ENCODE measurements at regions not wholly inside any gene's neighbourhood (a gene's known extent, or its start where the extent isn't known, plus 50 kb on each side); places are given as distances from the start of the nearest gene placed in this dataset.

DNA sequence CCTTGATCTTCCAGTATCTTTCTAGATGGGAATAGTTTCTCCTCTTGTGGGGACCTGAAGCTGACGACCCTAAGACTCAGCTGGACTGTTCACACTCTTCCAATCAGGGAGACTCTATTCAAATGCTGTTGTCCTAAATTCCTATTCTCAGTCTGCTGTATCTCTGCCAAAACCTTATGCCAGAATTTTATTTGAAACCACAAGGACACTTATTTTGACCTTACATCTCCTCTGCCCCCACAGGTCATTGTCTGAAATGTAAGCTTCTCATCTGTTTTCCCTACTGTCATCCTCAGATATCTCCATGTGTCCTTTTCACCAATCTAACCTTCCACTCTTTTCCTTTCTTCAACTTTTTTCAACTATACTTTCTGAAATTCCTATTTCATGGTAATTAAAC is 289.5 kb upstream of the SGK1 start:
- H3K9me2 ChIP-seq (ENCODE audit: insufficient read depth), result no peaks in the 10 kb centered on the region
- H3K36me3 ChIP-seq (ENCODE audit: low read depth), result no peaks in the 10 kb centered on the region
- H3F3A ChIP-seq (ENCODE audit: insufficient read depth), result no peaks in the 10 kb centered on the region
- H3K4me3 ChIP-seq, result no peak overlapping the region
- H3K27me3 ChIP-seq (replicated peaks; ENCODE audit: insufficient read depth), result no peaks in the 10 kb centered on the region
- H3K27ac ChIP-seq, result no peak overlapping the region
- no peak overlapping the region for H3K4me2 ChIP-seq (ENCODE audit: unreplicated experiment)
- no peaks in the 10 kb centered on the region for H3K9me3 ChIP-seq (ENCODE audit: low read depth)
- no peak overlapping the region for H3K9ac ChIP-seq
- H2AFZ ChIP-seq, result no peak overlapping the region
- H3K79me2 ChIP-seq (ENCODE audit: insufficient read depth), result no peaks in the 10 kb centered on the region
- no peak for TF ChIP-seq EZH2phosphoT487 (IDR thresholded peaks at IDR 0.05; ENCODE audit: insufficient read depth, low read depth)
- in situ Hi-C loops (cut with MboI), result no loop called here
- WGBS, 2 experiments (ENCODE audit: low coverage in 1 of 2, low lambda C conversion rate in 2 of 2, missing lambda C conversion rate in 2 of 2), result 11 to 13% methylated on average over 1 of the region's 1 CpG
- no peak for DNase-seq
- no peaks in the 10 kb centered on the region for H4K20me1 ChIP-seq (ENCODE audit: insufficient read depth)
- no peaks in the 10 kb centered on the region for H3K4me1 ChIP-seq (ENCODE audit: insufficient read depth)

DNA sequence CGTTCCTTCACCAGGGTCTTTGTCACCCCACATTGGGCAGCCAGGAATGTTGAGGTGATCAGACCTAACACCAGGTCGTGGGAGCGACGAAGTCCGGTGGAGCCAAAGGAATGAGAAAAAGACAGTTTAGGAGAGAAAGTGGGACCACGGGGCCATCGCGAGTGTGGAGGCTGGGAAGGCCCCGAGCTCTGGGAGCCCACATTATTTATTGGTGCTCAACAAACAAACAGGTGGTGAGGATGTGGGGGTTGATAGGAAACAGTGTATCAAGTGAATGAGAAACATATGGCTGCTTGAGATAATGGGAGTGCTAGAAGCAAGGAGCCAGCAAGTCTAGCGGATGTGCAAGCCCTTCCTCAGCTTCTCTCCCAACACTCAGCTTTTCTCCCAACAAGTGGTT is 287.1 kb upstream of the SGK1 start:
- H3K9ac ChIP-seq, result no peak overlapping the region
- H3K4me2 ChIP-seq (ENCODE audit: unreplicated experiment), result no peak overlapping the region
- in situ Hi-C loops (cut with MboI), result no loop called here
- H3K4me3 ChIP-seq, result no peak overlapping the region
- no peaks in the 10 kb centered on the region for H3K4me1 ChIP-seq (ENCODE audit: insufficient read depth)
- no peaks in the 10 kb centered on the region for H3K9me3 ChIP-seq (ENCODE audit: low read depth)
- H3K9me2 ChIP-seq (ENCODE audit: insufficient read depth), result no peaks in the 10 kb centered on the region
- H3K27ac ChIP-seq, result no peak overlapping the region
- H4K20me1 ChIP-seq (ENCODE audit: insufficient read depth), result no peaks in the 10 kb centered on the region
- H3K79me2 ChIP-seq (ENCODE audit: insufficient read depth), result no peaks in the 10 kb centered on the region
- H2AFZ ChIP-seq, result no peak overlapping the region
- DNase-seq, result no peak
- no peak for TF ChIP-seq EZH2 (IDR thresholded peaks at IDR 0.05; ENCODE audit: insufficient read depth, poor library complexity, severe bottlenecking)
- no peak for TF ChIP-seq EZH2phosphoT487 (IDR thresholded peaks at IDR 0.05; ENCODE audit: insufficient read depth, low read depth)
- WGBS, 2 experiments (ENCODE audit: low coverage in 1 of 2, low lambda C conversion rate in 2 of 2, missing lambda C conversion rate in 2 of 2), result 86 to 89% methylated on average over 9 to 10 of the region's 10 CpGs
- no peaks in the 10 kb centered on the region for H3K36me3 ChIP-seq (ENCODE audit: low read depth)
- H3F3A ChIP-seq (ENCODE audit: insufficient read depth), result no peaks in the 10 kb centered on the region
- no peaks in the 10 kb centered on the region for H3K27me3 ChIP-seq (replicated peaks; ENCODE audit: insufficient read depth)

DNA sequence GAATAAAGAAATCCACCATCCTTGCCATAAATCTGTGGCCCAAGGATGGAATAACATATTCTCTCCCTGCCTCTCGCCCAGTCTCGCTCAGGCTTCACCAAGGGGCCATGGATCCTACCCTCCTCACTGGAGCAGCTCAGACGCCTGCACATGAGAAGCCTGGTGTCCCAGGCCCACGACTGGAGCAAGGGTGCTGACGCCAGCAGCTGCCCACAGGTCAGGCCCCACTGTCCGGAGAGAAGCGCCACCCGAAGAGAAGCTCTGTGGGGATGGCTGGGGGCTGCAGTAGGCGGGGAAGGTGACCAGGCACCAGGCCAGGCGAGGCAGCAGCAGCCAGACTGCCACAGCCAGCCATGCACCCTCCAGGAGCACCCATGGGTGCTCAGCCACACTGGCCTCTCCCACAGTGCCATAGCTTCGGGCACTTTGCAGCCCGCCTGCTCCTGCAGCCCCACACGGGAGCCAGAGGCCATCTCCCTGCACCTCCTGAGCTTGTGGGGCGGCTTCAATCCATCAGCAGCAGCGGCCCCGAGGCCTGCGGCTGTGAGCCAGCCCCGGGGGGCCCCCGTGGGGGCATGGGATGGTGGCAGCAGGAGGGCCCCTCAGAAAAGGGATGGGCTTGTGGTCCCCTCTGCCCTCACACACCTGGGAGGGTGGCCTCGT is 286.2 kb upstream of the SGK1 start:
- H2AFZ ChIP-seq, result no peak overlapping the region
- H3K9ac ChIP-seq, result no peak overlapping the region
- no peak overlapping the region for H3K27ac ChIP-seq
- WGBS, 2 experiments (ENCODE audit: low coverage in 1 of 2, low lambda C conversion rate in 2 of 2, missing lambda C conversion rate in 2 of 2), result 75 to 76% methylated on average over 16 to 19 of the region's 20 CpGs
- H4K20me1 ChIP-seq (ENCODE audit: insufficient read depth), result no peaks in the 10 kb centered on the region
- in situ Hi-C loops (cut with MboI), result no loop called here
- DNase-seq, result no peak
- no peaks in the 10 kb centered on the region for H3K9me2 ChIP-seq (ENCODE audit: insufficient read depth)
- no peaks in the 10 kb centered on the region for H3K9me3 ChIP-seq (ENCODE audit: low read depth)
- H3K4me2 ChIP-seq (ENCODE audit: unreplicated experiment), result no peak overlapping the region
- no peaks in the 10 kb centered on the region for H3K36me3 ChIP-seq (ENCODE audit: low read depth)
- no peaks in the 10 kb centered on the region for H3K4me1 ChIP-seq (ENCODE audit: insufficient read depth)
- H3K4me3 ChIP-seq, result no peak overlapping the region
- no peaks in the 10 kb centered on the region for H3F3A ChIP-seq (ENCODE audit: insufficient read depth)
- TF ChIP-seq EZH2 (IDR thresholded peaks at IDR 0.05; ENCODE audit: insufficient read depth, poor library complexity, severe bottlenecking) (no peak), EZH2phosphoT487 (IDR thresholded peaks at IDR 0.05; ENCODE audit: insufficient read depth, low read depth) (no peak)
- H3K79me2 ChIP-seq (ENCODE audit: insufficient read depth), result no peaks in the 10 kb centered on the region
- H3K27me3 ChIP-seq (replicated peaks; ENCODE audit: insufficient read depth), result no peaks in the 10 kb centered on the region

DNA sequence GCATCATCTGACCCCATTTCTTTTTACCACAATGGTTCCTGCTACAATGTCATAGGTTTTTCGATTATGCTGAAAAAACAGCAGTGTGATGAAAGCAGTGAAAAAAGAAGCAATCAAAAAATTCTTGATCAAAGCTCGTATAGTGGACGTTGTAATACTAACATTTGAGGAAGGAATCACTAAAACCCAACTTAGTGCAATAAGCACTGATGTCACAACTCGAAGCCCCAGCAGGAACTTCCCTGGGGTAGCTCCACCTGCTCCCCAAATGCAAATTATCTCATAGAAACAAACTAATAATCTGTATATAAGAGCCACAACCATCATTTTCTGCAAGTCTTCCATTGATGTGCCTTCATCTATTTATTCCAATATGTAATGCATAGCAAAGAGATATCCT is 285.6 kb upstream of the SGK1 start:
- Histone ChIP-seq H3K9me2 (ENCODE audit: insufficient read depth) (no peaks in the 10 kb centered on the region), H3K4me2 (ENCODE audit: unreplicated experiment) (no peak overlapping the region), H2AFZ (no peak overlapping the region), H3K36me3 (ENCODE audit: low read depth) (no peaks in the 10 kb centered on the region), H3K27me3 (replicated peaks; ENCODE audit: insufficient read depth) (no peaks in the 10 kb centered on the region), H4K20me1 (ENCODE audit: insufficient read depth) (no peaks in the 10 kb centered on the region), H3K4me1 (ENCODE audit: insufficient read depth) (no peaks in the 10 kb centered on the region), H3K9ac (no peak overlapping the region), H3F3A (ENCODE audit: insufficient read depth) (no peaks in the 10 kb centered on the region), H3K9me3 (ENCODE audit: low read depth) (no peaks in the 10 kb centered on the region), H3K4me3 (no peak overlapping the region), H3K79me2 (ENCODE audit: insufficient read depth) (no peaks in the 10 kb centered on the region), H3K27ac (no peak overlapping the region)
- TF ChIP-seq EZH2 (IDR thresholded peaks at IDR 0.05; ENCODE audit: insufficient read depth, poor library complexity, severe bottlenecking) (no peak), EZH2phosphoT487 (IDR thresholded peaks at IDR 0.05; ENCODE audit: insufficient read depth, low read depth) (no peak)
- in situ Hi-C loops (cut with MboI), result no loop called here
- no peak for DNase-seq
- 80 to 82% methylated on average over 4 of the region's 4 CpGs for WGBS, 2 experiments (ENCODE audit: low coverage in 1 of 2, low lambda C conversion rate in 2 of 2, missing lambda C conversion rate in 2 of 2)

DNA sequence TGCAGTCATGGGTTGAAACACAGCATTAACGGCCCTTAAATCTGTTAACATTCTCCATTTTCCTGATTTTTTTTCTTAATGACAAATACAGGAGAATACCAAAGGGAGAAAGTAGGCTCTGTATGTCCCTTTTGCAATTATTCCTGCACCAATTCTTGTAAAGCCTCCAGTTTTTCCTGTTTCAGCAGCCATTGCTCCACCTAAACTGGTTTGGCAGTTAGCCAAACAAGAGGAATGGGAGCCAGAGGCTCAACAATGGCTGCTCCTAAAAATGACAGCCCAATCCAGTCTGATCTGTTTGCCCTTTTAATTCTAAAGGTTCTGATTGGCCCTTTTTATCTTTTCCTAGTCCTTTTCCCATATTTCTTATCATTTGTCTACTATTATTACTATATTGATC is 284.2 kb upstream of the SGK1 start:
- in situ Hi-C loops (cut with MboI), result no loop called here
- Histone ChIP-seq H3K9me3 (ENCODE audit: low read depth) (no peaks in the 10 kb centered on the region), H3K9me2 (ENCODE audit: insufficient read depth) (no peaks in the 10 kb centered on the region), H3K36me3 (ENCODE audit: low read depth) (no peaks in the 10 kb centered on the region), H3K4me1 (ENCODE audit: insufficient read depth) (no peaks in the 10 kb centered on the region), H2AFZ (no peak overlapping the region), H3K4me2 (ENCODE audit: unreplicated experiment) (no peak overlapping the region), H3K27me3 (replicated peaks; ENCODE audit: insufficient read depth) (no peaks in the 10 kb centered on the region), H3K9ac (no peak overlapping the region), H3F3A (ENCODE audit: insufficient read depth) (no peaks in the 10 kb centered on the region), H3K4me3 (no peak overlapping the region), H3K79me2 (ENCODE audit: insufficient read depth) (no peaks in the 10 kb centered on the region), H3K27ac (no peak overlapping the region), H4K20me1 (ENCODE audit: insufficient read depth) (no peaks in the 10 kb centered on the region)
- TF ChIP-seq EZH2 (IDR thresholded peaks at IDR 0.05; ENCODE audit: insufficient read depth, poor library complexity, severe bottlenecking) (no peak), EZH2phosphoT487 (IDR thresholded peaks at IDR 0.05; ENCODE audit: insufficient read depth, low read depth) (no peak)
- DNase-seq, result no peak
- WGBS, 2 experiments (ENCODE audit: low coverage in 1 of 2, low lambda C conversion rate in 2 of 2, missing lambda C conversion rate in 2 of 2), result 88% methylated on average over 1 of the region's 1 CpG
